Lower leg skin (tissue), 3 donors: ENCODE measurements at regions not wholly inside any gene's neighbourhood (a gene's known extent, or its start where the extent isn't known, plus 50 kb on each side); places are given as distances from the start of the nearest gene placed in this dataset.

Experiments used
- POLR2A ChIP-seq, 2 donors: fragments of 450-650 bp; IDR thresholded peaks; one replicate each; pipeline ENCODE4 v1.6.1; 2016 to 2017; ENCODE audit warnings: antibody characterized with exemption in 2 of 2, mild to moderate bottlenecking in 1 of 2, moderate library complexity in 1 of 2
- TF ChIP-seq, protein P1 (sequence below), 3 donors: fragments of 450-650 bp; IDR thresholded peaks; one replicate each; pipeline ENCODE4 v1.5.1; 2016; ENCODE audit warnings: antibody characterized with exemption in 3 of 3, mild to moderate bottlenecking in 3 of 3, moderate library complexity in 2 of 3

DNA sequence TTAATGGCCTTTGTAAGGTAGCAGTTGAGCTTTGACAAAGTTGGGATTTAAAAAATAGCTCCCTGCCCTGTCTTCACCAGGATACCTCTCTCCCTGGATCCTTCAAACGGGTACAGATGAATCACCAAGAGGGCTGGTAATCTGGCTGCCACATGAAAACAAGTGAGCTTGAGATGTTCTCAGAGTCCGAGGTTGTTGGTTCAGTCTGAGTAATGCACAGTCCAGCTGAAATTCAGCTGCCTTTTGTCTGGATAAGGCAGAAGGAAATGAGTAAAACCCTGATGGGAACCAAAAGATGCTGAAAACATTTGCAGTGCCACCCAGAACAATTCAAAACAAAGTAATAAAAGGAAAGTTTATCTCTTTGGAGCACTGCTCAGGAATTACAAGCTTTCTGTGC is 86.8 kb downstream of the GJA1 start:
- TF ChIP-seq, protein P1, sequence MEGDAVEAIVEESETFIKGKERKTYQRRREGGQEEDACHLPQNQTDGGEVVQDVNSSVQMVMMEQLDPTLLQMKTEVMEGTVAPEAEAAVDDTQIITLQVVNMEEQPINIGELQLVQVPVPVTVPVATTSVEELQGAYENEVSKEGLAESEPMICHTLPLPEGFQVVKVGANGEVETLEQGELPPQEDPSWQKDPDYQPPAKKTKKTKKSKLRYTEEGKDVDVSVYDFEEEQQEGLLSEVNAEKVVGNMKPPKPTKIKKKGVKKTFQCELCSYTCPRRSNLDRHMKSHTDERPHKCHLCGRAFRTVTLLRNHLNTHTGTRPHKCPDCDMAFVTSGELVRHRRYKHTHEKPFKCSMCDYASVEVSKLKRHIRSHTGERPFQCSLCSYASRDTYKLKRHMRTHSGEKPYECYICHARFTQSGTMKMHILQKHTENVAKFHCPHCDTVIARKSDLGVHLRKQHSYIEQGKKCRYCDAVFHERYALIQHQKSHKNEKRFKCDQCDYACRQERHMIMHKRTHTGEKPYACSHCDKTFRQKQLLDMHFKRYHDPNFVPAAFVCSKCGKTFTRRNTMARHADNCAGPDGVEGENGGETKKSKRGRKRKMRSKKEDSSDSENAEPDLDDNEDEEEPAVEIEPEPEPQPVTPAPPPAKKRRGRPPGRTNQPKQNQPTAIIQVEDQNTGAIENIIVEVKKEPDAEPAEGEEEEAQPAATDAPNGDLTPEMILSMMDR (IDR thresholded peaks at IDR 0.05) = no peak
- no peak for TF ChIP-seq POLR2A (IDR thresholded peaks at IDR 0.05)
